ENCODE measurements at regions not wholly inside any gene's neighbourhood (a gene's known extent, or its start where the extent isn't known, plus 50 kb on each side); places are given as distances from the start of the nearest gene placed in this dataset.

DNA sequence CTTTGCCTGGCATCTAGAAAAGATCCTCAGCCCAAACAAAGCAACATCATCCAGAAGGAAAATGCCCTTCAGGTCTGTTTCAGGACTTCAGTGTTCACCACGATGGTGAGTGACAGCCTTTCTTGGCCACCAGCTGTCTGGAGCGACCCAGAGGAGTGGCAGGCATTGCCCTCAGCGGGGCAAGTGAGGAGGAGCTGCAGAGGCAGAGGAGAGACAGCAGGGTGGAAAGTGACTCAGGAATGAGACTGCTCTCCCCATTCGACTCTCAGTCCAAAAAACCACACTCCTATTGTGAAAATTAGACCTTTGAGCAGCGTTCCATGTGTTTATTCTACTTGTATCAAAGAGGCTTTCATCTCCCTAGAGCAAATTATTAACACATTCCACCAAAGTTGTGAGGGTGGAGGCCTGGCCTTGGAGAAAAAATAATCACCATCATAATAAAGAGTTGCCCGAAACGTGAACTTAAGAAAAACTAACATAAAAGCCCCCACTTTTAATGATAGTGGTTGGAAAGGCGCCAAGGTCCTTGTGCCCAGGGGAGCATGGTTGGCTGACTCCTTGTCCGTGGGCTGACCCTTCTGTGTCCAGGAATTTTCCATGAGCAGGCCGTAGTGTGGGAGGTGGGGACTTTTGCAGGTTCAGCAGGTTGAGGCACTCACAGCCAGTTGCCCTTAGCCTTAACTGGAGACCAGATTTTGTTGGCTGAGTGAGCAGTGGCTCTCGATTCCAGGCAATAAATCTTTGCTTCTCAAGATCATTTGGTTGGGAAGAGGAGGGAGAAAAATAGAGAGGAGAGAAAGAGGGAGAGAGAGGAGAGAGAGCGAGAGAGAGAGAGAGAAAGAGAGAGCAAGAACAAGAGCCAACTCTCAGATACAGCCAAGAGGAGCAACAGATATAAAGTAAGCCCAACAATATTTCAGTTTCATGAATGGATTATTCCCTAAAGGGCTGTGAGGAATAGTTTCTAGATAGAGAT lies 125.9 kb upstream of the ANKRD55 start:
- TF ChIP-seq EZH2phosphoT487 (IDR thresholded peaks at IDR 0.05; ENCODE audit: insufficient read depth, low read depth) = no peak
- TF ChIP-seq EZH2 (IDR thresholded peaks at IDR 0.05; ENCODE audit: insufficient read depth, poor library complexity, severe bottlenecking) = no peak

All from GM23248 (cell line).